ENCODE measurements at regions not wholly inside any gene's neighbourhood (a gene's known extent, or its start where the extent isn't known, plus 50 kb on each side); places are given as distances from the start of the nearest gene placed in this dataset.
"Not testable (repeated sequence)": the region's sequence is repeated elsewhere in the genome, so short reads cannot be mapped to it uniquely, and the experiment has no call there.

DNA sequence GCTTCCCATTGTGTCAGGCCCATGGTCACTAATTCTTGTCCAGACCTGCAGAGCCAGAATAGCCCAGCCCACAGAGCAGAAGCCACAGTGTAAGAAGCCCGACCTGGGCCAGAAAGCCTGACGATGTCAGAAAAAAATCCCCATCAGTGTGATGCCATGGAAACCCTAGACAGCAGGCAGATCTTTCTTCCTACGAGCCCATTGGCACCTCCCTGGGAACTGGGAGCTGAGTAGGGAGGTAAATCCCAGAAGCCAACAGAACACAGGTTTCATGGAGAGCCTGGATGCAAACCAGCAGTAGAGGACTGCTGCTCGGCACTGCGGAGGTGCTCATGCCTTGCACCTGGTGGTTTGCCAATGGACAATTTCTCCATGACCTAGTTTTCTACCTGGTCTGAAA lies 82.2 kb upstream of the SLC22A16 start:
- no peak for DNase-seq

DNA sequence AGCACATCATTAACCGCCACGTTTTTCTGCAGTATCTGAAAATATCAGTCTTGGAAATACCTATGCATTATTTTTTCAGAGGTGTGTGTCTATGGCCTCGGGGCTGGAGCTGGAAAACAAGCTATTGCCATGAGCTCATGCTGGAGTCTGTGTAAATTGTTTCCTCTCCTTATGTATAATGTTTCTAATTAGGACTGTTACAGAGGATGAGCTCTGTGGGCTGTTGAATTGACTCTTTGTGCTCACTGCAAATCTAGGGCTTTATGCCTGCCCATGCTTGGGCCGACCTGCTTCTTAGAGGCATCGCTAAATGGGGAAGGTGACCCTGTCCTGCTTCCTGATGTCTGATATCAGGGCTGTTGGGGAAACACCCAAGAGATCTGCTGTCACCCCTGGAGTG lies 80.8 kb upstream of the SLC22A16 start:
- DNase-seq, result no peak

DNA sequence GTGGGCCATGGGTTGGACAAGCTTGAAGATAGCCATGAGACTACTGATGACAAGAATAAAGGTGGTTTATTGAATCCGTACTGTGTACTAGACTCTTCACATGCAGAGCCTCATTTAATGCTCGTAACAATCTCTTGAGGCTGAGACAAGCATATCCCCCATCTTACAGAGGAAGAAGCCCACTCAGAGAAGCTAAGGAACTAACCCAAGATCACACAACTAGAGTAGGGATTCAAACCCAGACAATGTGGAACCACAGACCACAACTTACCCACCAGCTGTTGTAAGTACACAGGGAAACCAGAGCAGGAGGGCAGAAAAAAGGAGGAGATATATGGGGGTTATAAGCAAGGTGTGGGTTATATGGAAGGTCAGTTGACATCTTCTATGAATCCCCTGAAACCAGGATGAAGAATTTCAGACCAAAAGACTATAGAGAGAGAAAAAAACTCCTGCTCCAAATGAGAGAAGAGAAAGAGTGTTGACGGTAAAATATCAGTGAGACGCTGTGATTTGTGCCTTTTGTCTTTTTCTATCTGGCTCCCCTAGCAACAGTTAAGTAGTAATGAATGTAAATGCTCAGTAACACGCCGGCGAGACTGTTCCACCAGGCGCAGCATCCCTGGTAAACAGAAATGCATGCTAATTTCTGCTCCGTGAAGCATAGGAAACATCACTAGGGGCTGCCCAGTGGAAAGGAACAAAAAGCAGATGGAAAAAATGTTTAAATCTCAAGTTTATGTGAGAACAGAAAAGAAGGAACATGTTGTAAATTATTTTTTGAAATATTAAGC lies 80.1 kb upstream of the SLC22A16 start:
- DNase-seq, result no peak

DNA sequence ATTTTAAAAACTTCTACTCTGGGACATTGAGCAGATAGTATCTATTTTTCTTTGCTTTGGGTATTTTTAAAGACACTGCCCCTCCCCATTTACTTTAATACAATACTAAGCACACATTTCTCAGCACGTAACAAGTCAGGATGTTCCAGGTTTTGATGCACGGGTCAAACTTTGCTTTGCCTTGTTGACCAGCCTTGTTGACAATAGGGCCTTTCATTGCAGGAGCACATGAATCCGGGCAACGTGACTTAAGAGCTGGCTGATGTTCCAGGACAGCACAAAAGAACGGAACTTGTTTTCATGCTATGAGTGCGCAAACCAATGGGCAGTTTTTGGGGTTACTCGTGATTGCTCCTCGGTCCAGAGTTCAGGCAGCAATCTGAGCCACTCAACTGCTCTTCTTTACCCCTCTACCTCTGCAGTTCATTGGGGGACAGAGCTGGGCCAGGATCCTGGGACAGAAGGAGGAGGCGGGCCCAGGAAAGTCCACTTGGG lies 78.6 kb upstream of the SLC22A16 start:
- DNase-seq, result no peak

DNA sequence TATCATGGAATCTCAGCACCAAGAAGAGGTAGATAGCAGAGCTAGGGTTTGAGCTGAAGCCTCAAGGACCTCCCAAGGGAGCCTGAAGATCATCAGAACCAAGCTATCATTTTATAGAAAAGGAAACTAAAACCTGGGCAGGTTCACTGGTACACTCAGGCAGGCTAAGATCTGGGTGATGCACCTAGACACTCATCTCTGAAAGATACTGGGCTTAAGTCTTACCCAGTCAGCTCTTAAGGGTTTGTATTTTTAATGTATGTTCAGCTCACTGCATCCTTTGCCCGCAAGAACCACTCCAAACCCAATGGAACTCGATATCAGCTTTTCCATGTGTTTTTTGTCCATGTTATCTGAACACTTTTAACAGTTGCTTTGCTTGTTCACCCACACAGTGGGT lies 78.0 kb upstream of the SLC22A16 start:
- no peak for DNase-seq

DNA sequence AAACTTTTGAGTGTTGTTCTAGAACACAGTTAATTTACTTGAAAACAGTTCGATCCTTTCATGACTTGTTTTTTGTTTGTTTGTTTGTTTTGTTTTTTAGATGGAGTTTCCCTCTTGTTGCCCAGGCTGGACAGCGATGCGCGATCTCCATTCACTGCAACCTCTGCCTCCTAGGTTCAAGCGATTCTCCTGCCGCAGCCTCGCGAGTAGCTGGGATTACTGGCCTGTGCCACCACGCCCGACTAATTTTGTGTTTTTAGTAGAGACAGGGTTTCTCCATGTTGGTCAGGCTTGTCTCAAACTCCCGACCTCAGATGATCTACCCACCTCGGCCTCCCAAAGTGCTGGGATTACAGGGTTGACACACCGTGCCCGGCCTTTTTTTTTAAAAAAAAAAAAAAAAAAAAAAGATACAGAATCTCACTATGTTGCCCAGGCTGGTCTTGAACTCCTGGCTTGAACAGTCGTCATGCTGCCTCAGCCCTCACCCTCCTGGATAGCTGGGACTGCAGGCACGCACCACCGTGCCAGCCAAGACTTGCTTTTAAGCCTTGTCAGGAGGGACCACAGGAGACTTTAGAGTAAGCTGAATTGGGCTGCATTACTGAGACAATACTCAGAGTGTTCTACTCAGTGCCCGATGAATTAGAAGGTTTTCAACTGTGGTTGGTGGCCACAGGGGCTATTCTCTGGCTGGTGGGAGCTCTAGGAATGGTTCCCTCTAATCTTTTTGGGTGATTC lies 76.7 kb upstream of the SLC22A16 start:
- DNase-seq, result no peak

DNA sequence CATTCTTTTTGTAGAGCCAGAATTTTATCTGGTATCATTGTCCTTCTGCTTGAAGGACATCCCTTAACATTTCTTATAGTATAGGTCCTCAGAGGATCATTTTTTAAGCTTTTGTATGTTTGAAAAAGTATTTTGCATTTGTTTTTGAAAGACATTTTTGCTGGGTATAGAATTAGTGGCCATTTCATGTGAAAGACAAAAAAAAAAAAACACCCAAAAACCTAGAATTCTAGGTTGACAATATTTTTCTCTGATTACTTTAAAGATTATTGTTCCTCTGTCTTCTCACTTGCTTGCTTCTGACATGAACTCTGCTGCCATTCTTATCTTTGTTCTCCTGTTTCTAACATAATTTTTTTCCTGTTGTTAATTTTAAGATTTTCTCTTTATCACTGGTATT lies 75.7 kb upstream of the SLC22A16 start:
- DNase-seq, result no peak

DNA sequence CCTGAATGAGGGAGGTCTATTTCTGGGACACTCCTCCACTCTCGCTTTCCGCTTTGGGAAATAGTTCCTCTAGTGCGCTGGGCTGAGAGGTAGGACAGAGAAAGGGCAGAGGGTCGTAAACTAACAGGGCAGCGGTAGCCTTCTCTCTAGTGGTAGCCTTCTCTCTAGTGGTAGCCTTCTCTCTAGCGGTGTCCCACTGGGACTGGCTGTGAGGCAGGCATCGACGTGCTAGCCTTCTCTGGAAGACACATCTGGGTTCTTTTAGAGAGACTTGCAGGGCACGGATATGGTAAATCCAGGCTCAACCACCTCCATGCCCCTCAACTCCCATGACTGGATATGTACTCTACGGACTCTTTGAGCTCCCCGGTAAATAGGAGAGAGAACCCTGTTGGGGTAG lies 74.7 kb upstream of the SLC22A16 start:
- no peak for DNase-seq

DNA sequence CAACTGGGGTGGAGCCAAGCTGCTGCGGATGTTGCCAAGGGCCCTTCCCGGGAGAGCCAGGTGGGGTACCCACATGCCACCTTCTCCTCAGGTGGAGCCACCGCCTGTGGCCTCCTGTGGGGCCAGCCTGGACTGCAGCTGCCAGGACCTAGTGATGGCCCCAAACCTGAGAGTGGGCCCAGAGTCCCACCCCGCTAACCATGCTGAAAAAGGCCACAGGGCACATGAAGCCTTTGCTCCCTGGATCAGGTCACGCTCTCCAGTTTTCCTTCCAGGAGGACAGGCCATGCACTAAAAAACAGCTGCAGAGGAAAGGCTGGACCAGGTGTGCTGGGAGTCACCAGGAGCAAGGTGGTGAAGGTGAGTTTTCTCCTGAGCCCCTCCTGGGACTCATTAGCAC lies 73.9 kb upstream of the SLC22A16 start:
- DNase-seq, result no peak

DNA sequence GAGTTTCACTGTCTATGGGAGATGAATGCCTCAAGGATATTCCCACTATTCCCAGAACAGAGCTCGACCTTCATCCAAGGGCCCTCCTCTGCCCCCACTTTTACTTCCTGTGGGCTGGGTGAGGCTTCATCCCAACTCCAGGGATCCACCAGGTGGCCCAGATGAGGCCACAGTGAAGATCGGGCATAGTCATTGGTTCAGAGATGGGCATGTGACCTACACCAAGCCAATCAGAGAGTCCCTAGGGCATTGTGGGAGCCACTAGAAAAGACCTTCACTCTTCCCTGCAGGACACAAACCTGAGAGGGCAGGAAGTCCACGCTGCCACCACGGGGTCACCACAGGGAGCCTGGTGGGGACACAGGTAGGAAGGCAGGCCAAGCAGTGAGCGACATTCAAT lies 72.9 kb upstream of the SLC22A16 start:
- no peak for DNase-seq

DNA sequence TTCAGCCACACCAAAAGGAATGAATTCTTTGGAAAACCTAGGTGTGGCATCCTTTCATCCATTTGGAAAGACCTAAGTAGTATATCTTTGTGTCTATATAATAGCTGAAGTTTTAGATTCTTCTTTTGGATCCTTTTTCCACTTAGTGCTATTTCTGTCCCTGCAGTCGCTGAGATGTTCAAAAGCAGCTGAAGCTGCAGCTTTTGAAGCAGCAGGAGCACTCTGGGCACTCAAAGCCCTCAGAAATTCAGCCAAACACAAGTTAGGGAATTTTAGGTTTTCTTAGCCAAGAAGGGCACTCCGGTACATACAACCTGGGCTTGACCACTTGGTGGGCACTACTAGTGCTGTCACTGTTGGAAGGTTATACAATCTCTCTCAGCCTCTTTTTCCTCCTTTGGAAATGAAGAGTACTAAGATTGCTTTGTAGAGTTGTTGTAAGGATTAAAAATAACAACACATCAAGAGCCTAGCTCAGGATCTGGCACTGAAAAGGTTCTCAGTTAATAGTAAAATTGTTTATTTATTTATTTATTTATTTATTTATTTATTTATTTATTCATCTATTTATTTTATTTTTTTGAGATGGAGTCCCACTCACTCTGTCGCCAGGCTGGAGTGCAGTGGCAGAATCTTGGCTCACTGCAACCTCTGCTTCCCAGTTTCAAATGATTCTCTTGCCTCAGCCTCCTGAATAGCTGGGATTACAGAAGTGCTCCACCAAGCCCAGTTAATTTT lies 71.9 kb upstream of the SLC22A16 start:
- DNase-seq, result no peak

DNA sequence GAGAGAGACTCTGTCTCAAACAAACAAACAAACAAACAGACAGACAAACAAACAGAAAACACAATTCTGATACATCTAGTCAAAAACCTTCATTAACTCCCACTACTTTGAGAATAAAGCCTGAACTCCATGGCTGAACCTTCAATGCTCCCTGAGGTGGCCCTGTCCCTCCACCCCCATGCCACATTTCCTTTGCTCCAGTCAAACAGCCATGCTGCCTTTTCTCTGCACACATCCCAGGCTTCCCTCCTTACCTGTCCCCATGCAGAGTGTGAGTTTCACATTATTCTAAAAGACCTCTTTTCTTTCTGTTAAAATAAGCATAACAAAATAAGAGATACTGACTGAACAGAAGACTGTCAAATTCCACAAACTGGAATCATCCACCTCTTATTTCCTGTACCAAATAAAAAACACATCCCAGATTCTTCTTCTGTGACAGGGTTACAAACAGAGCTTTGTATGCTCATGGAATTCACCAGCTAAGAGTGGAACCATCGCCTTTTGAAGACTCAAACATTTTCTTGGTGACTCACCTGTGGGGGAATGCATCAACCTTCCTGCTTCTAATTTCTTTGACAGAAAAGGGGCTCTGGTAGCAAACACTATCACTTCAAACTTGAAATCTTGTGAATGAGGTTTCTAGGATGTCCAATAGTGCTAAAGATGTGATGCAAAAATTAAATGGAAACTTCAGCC lies 71.0 kb upstream of the SLC22A16 start:
- DNase-seq, result no peak

DNA sequence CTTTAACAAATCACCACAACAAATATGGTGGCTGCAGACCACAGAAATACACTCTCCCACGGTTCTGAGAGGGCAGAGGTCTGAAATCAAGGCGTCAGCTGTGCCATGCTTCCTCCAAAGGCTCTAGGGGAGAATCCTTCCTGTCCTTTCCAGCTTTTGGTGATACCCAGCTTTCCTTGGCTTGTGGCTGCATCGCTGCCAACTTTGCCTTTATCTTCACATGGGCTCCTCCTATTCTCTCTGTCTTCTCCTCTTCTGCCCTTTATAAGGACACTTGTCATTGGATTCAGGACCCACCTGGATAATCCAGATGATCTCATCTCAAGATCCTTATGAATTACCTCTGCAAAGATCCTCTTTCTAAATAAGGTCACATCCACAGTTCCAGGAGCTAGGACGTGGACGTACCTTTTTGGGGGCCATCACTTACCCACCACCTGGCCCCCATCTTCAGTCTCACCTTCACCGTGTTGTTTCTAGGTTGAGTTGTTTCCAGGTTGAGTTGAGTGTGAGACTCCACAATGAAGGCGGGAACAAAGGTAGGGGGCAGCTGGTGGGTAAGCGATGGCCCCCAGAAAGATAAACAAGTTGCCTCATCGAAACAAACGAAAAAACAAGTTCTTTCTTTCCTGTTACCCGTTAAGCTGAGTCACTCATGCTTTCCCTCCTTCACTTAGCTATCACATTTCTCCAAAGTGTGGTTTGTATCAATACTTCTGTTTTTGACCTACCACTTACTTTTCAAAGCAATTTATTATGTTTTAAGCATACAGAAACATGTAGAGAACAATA lies 68.9 kb upstream of the SLC22A16 start:
- DNase-seq, result no peak

DNA sequence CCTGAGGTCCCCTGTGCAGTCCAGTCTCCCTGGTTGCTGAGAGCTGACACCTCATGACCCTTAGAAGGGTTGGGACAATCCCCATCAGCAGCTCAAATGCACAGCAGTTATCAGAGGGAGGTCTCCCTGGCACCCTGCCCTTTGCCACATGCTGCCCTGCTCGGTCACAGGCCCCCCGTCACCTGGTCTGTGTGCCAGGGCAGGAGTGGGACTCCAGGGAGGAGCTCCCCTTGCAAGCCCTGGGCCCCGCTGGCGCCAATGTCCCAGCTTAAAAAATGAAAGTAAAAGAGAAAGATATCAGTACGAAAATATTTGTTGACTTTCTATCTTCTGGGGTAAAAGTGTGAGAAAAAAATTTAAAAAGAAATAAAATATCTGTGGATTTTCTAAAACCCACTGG lies 68.1 kb upstream of the SLC22A16 start:
- no peak for DNase-seq

DNA sequence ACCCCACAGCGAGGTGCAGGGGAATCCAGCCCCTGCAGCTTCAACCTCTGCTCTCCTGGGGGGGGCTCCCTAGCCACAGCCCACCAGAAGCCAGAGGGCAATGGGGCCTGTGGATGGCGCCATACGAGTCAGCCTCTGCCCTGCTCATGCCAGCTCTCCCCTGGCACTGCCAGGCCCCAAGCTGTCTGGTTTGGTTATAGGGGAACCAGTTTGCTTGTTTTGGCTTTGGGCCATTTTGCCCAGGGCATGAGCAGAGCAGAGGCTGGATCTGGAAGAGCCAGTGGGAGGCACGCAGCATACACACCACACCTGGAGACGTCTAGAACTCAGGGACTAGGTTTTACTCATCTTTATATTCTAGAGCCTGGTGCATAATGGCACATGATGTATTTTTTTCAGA lies 66.7 kb upstream of the SLC22A16 start:
- no peak for DNase-seq

DNA sequence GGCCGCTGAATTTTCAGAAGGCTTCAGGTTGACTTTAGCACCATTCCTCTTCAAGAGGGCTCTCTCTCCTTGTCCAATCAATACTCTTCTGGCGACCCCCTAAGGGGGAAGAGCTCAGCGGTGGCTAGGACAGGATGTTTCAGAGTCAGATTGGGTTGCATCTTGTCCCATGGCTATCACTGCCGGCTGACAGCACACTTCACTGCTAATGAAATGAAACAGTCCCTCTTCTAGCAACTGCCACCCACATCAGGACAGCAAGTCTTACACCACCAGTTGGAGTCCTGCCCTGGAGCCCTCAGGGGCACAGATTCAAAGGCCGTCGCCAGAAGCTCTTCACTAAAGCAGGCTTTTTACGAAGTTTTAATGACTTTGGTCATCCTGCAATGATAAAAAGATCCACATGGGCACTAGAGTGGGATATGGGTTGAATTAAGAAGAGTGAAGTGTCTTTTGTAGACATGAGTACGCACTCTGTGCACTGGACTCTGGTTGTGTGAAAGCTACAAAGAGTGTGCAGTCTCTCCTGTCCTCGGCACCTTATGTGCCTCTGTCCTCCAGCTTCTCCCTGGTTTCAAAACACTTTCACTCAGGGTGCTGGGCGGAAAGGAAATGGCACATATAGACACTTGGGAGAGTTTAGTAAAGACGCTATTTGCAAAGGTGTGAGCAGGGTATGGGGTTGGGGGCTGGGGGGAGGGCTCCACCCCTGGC lies 66.1 kb upstream of the SLC22A16 start:
- no peak for DNase-seq

DNA sequence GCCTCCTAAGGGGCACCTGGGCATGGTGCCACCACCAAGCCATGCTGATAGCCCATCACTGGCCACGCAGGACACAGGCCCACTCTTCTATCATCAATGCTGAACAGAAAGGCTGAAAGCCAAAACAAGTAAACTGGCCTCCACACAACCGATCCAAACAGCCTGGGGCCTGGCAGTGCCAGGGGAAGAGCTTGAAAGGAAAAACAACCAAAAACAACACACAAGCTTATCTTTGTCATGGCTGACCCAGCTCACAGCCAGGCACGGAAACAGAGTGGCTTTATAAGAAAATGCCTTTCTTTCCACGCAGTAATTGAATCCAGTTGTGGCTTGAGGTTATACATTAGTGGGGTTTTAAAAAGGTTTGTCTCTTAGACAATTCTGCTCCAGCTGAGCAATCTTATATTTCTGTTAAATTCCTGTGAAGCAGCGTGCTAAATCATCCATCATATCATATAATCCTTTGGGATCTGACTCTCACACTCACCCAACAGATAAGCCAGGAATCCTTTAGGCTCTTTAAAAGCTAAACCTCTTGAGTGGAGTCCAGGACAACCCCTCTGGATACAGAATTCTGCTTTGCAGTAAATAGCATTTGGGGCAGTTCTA lies 65.4 kb upstream of the SLC22A16 start:
- no peak for DNase-seq

DNA sequence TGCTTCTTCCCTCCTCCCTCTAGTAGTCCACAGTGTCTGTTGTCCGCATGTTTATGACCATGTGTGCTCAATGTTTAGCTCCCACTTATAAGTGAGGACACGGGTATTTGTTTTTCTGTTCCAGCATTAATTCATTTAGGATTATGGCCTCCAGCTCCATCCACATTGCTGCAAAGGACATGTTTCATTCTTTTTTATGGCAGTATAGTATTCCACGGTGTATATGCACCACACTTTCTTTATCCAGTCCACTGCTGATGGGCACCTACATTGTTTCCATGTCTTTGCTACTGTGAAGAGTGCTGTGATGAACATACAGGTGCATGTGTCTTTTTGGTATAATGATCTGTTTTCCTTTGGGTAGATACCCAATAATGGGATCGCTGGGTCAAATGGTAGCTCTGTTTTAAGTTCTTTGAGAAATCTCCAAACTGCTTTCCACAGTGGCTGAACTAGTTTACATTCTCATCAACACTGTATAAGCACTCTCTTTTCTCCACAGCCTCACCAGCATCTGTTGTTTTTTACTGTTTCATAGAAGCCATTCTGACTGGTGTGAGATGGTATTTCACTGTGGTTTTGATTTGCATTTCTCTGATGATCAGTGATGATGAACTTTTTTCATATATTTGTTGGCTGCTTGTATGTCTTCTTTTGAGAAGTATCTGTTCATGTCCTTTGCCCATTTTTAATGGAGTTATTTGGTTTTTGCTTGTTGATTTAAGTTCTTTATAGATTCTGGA lies 63.0 kb upstream of the SLC22A16 start:
- not testable (repeated sequence) for DNase-seq

DNA sequence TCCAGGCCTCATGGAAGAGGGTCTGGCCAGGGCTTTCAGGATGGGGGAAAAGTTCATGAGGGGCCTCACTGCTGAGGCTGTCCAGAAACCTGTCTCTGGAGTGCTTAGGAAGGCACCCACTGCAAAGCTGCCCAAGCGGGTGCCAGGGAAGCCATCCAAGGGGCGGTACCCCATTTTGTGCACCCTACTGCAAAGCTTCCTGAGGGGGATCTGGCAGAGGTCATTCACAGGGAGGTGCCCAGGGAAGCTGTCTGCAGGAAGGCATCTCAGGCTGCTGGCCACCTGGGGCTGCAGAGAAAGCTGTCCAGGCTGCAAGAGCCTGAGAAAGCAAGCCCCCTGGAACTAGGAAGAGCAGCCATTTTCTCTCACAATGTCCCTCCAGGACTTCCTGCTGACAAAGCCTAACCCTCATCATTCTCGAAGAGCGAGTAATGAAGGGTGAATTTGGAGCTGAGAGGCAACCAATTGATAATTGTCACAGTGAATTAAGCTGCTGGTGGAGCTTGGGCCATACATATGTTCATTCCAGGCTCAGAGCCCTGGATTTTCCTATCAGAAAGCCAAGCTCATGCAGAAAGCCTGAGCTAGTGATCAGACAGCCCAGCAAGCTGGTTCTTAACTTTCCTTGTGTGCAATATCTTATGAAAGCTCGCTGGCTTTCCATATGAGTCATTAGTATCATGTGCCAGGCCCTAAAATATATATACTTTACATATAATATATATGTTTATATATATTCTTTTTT lies 62.2 kb upstream of the SLC22A16 start:
- no peak for DNase-seq

All from NCI-H1930 (cell line).